ENCODE measurements at regions not wholly inside any gene's neighbourhood (a gene's known extent, or its start where the extent isn't known, plus 50 kb on each side); places are given as distances from the start of the nearest gene placed in this dataset.

DNA sequence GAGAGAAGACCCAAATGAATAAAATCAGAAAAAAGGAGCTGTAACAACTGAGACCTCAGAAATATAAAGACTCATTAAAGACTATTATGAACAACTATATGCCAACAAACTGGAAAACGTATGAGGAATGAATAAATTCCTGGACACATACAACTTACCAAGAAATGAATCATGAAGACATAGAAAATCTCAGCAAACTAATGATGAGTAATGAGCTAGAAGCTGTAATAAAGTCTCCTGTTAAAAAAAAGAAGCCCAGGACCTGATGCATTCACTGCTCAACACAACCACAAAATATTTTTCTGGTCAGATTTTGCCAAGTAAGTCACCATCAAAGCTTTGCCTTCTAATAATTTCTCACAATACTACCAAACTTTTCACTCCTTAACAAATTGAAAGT, 666.7 kb downstream of the LRRC70 start:
- H3K4me3 Mint-ChIP-seq (ENCODE audit: unreplicated experiment) = no peak overlapping the region
- H3K4me1 Mint-ChIP-seq (ENCODE audit: insufficient read depth, unreplicated experiment) = peaks cover 14% of the 10 kb centered on the region
- no peaks in the 10 kb centered on the region for H3K9me3 Mint-ChIP-seq (ENCODE audit: unreplicated experiment)
- BruUV-seq (replicated peaks) = no TSS peak
- CTCF ChIA-PET = interaction anchor here (0.6 to 0.7 kb wide), 2 partner anchors 82 to 119 kb away, joined by 3 read pairs; no protein-coding TSS in a partner anchor
- no peaks in the 10 kb centered on the region for H3K36me3 Mint-ChIP-seq (ENCODE audit: insufficient read depth, unreplicated experiment)
- TF ChIP-seq CTCF (IDR thresholded peaks at IDR 0.05; ENCODE audit: unreplicated experiment) = no peak
- intact Hi-C loops (cut with micrococcal nuclease) = no loop called here
- no peak overlapping the region for H3K27ac Mint-ChIP-seq (ENCODE audit: low read depth, unreplicated experiment)
- POLR2A ChIA-PET = interaction anchor here (0.6 kb wide), 1 partner anchor 796 kb away, joined by 3 read pairs; no protein-coding TSS in a partner anchor
- DNase-seq (ENCODE audit: unreplicated experiment) = no peak
- H3K27me3 Mint-ChIP-seq (ENCODE audit: insufficient read depth, unreplicated experiment) = no peaks in the 10 kb centered on the region

DNA sequence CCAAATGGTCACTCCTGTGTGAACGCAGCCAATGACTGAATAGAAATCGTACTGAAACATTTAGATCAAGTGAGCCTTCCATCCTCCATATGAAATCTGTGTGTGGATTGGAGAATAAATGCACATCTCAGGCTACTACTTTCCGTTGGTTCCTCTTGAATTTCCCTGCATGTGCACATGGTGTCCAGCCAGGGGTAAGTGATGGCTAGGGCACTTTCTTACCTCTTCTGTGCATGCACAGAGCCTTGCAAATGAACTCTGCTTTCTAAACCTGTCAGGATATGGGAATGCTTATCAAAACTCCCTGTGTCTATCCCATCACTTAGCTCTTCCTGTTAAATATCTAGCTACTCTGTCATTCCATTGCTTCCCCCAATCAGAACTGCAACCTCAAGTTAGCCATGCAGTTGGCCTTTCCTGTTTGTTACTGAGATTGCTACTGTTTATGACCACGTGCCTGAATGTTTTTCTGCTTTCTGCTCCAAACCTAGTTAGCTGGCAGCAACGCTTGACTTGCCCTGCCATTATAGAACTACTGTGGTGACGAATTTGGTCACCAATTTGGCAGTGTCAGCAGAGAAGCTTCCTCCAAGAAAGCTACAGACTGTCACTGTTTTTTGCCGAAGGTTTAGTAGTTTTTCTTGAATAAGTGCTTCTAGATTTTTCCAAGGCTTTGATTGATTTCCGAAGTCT, 661.6 kb downstream of the LRRC70 start:
- no TSS peak for BruUV-seq (replicated peaks)
- Mint-ChIP-seq H3K4me3 (ENCODE audit: unreplicated experiment) (no peak overlapping the region), H3K27ac (ENCODE audit: low read depth, unreplicated experiment) (no peak overlapping the region), H3K4me1 (ENCODE audit: insufficient read depth, unreplicated experiment) (peaks cover 13% of the 10 kb centered on the region), H3K27me3 (ENCODE audit: insufficient read depth, unreplicated experiment) (no peaks in the 10 kb centered on the region), H3K9me3 (ENCODE audit: unreplicated experiment) (no peaks in the 10 kb centered on the region), H3K36me3 (ENCODE audit: insufficient read depth, unreplicated experiment) (no peaks in the 10 kb centered on the region)
- ChIA-PET POLR2A (interaction anchor here (0.6 kb wide), 1 partner anchor 19 kb away, joined by 3 read pairs; no protein-coding TSS in a partner anchor), CTCF (interaction anchor here (1.1 kb wide), 1 partner anchor 9 kb away, joined by 3 read pairs; no protein-coding TSS in a partner anchor)
- no peak for DNase-seq (ENCODE audit: unreplicated experiment)
- no peak for TF ChIP-seq CTCF (IDR thresholded peaks at IDR 0.05; ENCODE audit: unreplicated experiment)
- intact Hi-C loops (cut with micrococcal nuclease) = no loop called here

DNA sequence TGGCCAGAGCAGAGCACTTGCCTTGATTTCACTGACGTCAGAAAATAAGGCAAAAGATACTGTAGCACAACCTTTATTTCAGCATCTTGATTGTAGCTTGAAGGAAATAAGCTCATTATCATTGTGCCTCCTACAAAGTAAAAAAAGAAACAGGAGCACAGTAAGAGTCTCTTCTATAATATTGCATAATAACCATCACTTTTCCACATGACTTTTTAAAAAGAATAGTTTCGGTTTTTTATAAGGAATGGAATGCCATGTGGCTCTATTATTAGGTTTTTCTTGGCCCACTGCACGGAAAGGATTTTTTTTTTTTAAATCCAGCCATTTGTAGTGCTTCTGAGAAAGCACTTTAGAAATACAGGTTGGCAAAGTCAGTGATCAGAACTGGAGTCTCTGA, 655.3 kb downstream of the LRRC70 start:
- intact Hi-C loops (cut with micrococcal nuclease) = no loop called here
- H3K4me3 Mint-ChIP-seq (ENCODE audit: unreplicated experiment) = no peak overlapping the region
- BruUV-seq (replicated peaks) = no TSS peak
- no peaks in the 10 kb centered on the region for H3K36me3 Mint-ChIP-seq (ENCODE audit: insufficient read depth, unreplicated experiment)
- DNase-seq (ENCODE audit: unreplicated experiment) = no peak
- no peaks in the 10 kb centered on the region for H3K27me3 Mint-ChIP-seq (ENCODE audit: insufficient read depth, unreplicated experiment)
- ChIA-PET POLR2A (interaction anchor here (0.6 kb wide), 1 partner anchor 17 kb away, joined by 4 read pairs; no protein-coding TSS in a partner anchor), CTCF (no interaction called here)
- peaks cover 6% of the 10 kb centered on the region for H3K4me1 Mint-ChIP-seq (ENCODE audit: insufficient read depth, unreplicated experiment)
- H3K9me3 Mint-ChIP-seq (ENCODE audit: unreplicated experiment) = no peaks in the 10 kb centered on the region
- no peak overlapping the region for H3K27ac Mint-ChIP-seq (ENCODE audit: low read depth, unreplicated experiment)
- TF ChIP-seq CTCF (IDR thresholded peaks at IDR 0.05; ENCODE audit: unreplicated experiment) = no peak

DNA sequence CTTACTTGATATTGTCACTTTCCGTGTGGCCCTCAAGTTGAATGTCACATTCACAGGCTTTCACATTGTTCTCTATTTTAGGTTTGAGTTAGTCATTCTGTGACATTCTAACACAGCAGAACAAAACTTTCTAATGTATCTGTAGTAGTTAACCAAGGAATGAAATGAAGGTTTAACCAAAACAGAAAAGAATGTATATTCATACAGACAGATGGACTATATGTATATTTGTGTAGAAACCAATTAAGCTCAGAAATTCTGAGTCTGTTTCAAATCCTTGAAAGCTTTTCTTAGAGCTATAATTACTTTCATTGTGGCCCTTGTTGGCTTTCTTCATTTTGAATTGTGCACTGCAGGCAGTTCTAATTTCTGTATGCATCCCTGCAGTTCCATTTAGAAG, 654.7 kb downstream of the LRRC70 start:
- Mint-ChIP-seq H3K27me3 (ENCODE audit: insufficient read depth, unreplicated experiment) (no peaks in the 10 kb centered on the region), H3K9me3 (ENCODE audit: unreplicated experiment) (no peaks in the 10 kb centered on the region), H3K4me3 (ENCODE audit: unreplicated experiment) (no peak overlapping the region), H3K36me3 (ENCODE audit: insufficient read depth, unreplicated experiment) (no peaks in the 10 kb centered on the region), H3K4me1 (ENCODE audit: insufficient read depth, unreplicated experiment) (peaks cover 6% of the 10 kb centered on the region), H3K27ac (ENCODE audit: low read depth, unreplicated experiment) (no peak overlapping the region)
- CTCF ChIA-PET = no interaction called here
- no TSS peak for BruUV-seq (replicated peaks)
- POLR2A ChIA-PET = interaction anchor here (0.6 kb wide), 1 partner anchor 18 kb away, joined by 4 read pairs; no protein-coding TSS in a partner anchor
- no peak for TF ChIP-seq CTCF (IDR thresholded peaks at IDR 0.05; ENCODE audit: unreplicated experiment)
- intact Hi-C loops (cut with micrococcal nuclease) = no loop called here
- no peak for DNase-seq (ENCODE audit: unreplicated experiment)

Measured in MCF 10A (cell line).